ENCODE measurements at regions not wholly inside any gene's neighbourhood (a gene's known extent, or its start where the extent isn't known, plus 50 kb on each side); places are given as distances from the start of the nearest gene placed in this dataset.
"Not testable (repeated sequence)": the region's sequence is repeated elsewhere in the genome, so short reads cannot be mapped to it uniquely, and the experiment has no call there.

DNA sequence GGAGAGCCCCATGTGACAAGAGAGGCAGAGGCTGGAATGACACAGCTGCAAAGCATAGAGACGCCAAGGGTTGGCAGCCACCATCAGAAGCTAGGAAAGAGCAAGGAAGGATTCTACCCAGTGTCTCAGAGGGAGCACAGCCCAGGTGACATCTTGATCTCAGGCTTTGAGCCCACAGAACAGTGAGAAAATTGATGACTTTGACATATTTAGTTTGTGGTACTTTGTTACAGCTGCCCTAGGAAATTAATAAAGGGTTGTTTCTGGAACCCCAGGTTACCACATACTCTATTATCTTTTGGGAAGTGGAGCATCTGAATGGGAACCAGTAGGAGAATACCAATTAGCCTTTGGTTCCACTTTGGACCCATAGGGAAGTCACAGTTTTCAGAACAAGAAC lies 231.7 kb downstream of the ZNF621 start:
- no peak overlapping the region for H3K4me3 ChIP-seq (ENCODE audit: control insufficient read depth, low read depth, low read length)
- no peak for DNase-seq (ENCODE audit: low read depth)
- TF ChIP-seq, protein P1, sequence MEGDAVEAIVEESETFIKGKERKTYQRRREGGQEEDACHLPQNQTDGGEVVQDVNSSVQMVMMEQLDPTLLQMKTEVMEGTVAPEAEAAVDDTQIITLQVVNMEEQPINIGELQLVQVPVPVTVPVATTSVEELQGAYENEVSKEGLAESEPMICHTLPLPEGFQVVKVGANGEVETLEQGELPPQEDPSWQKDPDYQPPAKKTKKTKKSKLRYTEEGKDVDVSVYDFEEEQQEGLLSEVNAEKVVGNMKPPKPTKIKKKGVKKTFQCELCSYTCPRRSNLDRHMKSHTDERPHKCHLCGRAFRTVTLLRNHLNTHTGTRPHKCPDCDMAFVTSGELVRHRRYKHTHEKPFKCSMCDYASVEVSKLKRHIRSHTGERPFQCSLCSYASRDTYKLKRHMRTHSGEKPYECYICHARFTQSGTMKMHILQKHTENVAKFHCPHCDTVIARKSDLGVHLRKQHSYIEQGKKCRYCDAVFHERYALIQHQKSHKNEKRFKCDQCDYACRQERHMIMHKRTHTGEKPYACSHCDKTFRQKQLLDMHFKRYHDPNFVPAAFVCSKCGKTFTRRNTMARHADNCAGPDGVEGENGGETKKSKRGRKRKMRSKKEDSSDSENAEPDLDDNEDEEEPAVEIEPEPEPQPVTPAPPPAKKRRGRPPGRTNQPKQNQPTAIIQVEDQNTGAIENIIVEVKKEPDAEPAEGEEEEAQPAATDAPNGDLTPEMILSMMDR (conservative IDR thresholded peaks at IDR 0.05; ENCODE audit: control insufficient read depth, insufficient read depth, low read depth, low read length): no peak

DNA sequence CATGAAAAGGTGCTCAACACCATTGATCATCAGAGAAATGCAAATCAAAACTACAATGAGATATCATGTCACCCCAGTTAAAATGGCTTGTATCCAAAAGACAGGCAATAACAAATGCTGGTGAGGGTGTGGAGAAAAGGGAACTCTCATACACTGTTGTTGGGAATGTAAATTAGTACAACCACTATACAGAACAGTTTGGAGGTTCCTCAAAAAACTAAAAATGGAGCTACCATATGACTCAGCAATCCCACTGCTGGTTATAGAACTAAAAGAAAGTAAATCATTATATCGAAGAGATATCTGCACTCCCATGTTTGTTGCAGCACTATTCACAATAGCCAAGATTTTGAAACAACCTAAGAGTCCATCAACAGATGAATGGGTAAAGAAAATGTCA lies 238.0 kb downstream of the ZNF621 start:
- H3K4me3 ChIP-seq (ENCODE audit: control insufficient read depth, low read depth, low read length); DNase-seq (ENCODE audit: low read depth): not testable (repeated sequence)

DNA sequence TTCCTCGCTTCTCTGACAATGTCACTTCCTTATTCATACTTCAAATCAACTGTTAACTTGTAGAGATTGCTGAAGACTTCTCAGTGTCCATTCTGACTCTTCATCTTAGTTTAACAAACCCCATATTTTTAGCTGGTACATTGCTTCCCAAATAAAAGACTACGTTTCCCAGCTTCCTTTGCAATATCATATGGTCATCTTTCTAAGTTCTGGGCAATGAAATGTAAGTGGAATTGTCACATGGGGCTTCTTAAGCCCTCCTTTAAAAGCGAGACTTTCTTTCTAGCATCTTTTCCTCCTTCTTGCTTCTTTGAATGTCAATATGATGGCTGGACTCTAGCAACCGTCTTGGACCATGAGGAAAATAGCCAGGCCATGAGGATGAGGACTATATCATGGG lies 239.0 kb downstream of the ZNF621 start:
- DNase-seq (ENCODE audit: low read depth): no peak
- TF ChIP-seq, protein P1 (conservative IDR thresholded peaks at IDR 0.05; ENCODE audit: control insufficient read depth, insufficient read depth, low read depth, low read length): no peak
- H3K4me3 ChIP-seq (ENCODE audit: control insufficient read depth, low read depth, low read length): no peak overlapping the region

DNA sequence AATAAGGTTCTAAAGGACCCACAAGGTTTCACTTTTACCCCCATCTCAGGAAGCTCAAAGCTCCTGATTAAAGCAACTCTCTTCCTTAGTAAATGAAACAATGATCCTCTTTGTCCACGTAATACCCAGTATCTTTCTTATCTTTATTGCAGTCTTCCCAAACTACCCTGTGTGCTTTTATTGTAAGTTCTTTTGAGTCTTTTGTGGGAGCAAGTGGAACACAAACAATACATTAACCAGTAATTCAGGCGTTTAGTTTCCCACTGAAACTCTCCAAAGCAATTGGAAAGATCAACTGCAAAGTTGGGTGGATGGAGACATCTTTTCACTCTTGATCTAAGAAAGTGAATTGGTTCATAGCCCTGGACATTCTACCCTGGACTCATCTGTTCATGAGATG lies 240.0 kb downstream of the ZNF621 start:
- no peak for DNase-seq (ENCODE audit: low read depth)
- TF ChIP-seq, protein P1 (conservative IDR thresholded peaks at IDR 0.05; ENCODE audit: control insufficient read depth, insufficient read depth, low read depth, low read length): no peak

DNA sequence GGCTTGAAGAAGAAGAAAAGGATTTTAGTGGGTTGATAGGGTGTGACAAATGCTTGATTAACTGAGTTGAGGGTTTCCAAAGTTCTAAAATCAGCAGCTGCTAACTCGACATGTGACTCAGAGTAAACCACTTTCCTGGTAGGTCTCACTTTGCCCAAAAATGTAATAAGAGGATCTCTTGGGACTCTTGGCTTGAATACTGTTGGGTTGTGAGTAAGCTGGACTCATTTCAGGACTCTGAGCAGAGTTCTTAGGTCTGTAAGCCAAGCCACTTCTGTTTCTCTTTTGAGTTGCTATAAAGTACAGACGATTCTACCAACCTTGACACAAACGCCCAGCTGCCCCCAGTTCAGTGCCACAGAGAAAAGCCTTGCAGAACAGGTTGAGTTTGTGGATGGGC lies 241.1 kb downstream of the ZNF621 start:
- peak; percentile 92 for DNase-seq (ENCODE audit: low read depth)
- TF ChIP-seq, protein P1 (conservative IDR thresholded peaks at IDR 0.05; ENCODE audit: control insufficient read depth, insufficient read depth, low read depth, low read length): no peak
- H3K4me3 ChIP-seq (ENCODE audit: control insufficient read depth, low read depth, low read length): no peak overlapping the region

More for the DNA sequence above, 240.0 kb downstream of the ZNF621 start:
- no peak overlapping the region for H3K4me3 ChIP-seq (ENCODE audit: control insufficient read depth, low read depth, low read length)

DNA sequence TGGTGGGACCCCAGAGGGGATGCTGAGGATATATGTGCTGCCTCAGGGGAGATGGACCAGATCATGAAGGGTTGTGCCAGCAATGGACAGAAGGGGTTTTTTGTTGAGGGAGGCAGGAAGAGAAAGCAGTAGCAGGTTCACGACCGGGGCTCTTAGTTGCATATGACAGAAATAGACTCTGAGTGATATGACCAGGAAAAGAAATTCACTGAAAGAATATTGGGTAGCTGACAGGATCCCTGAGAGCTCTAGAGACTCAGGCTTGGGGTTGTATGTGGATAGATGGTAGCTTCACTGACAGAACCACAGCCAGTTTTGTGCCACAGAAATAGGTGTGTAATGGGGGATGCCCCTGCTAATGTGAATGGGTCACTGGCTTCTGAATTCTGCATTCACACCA lies 241.6 kb downstream of the ZNF621 start:
- TF ChIP-seq, protein P1 (conservative IDR thresholded peaks at IDR 0.05; ENCODE audit: control insufficient read depth, insufficient read depth, low read depth, low read length): no peak
- DNase-seq (ENCODE audit: low read depth): no peak
- no peak overlapping the region for H3K4me3 ChIP-seq (ENCODE audit: control insufficient read depth, low read depth, low read length)

DNA sequence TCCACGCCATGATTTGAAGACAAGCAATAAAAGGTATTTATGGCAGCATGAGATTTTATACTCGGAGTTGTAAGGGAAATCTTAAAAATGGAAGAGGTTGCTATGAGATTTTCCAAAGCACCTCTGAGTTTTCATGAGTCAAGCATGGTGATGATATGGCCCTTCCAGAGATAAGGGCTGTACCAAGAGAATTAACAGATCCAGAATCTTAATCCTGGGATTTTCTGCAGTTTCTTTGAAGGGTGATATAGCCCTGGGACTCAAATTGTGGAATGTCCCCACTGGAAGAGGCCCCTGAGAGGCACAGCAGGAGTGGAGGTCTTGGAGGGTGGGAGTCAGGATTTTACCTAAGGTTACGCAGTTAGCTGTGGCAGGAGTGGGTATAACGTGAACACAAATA lies 243.3 kb downstream of the ZNF621 start:
- DNase-seq (ENCODE audit: low read depth): no peak
- TF ChIP-seq, protein P1 (conservative IDR thresholded peaks at IDR 0.05; ENCODE audit: control insufficient read depth, insufficient read depth, low read depth, low read length): no peak

More for the DNA sequence above, 243.3 kb downstream of the ZNF621 start:
- H3K4me3 ChIP-seq (ENCODE audit: control insufficient read depth, low read depth, low read length): no peak overlapping the region

All from fibroblast of mammary gland (primary cell).